ENCODE measurements at regions not wholly inside any gene's neighbourhood (a gene's known extent, or its start where the extent isn't known, plus 50 kb on each side); places are given as distances from the start of the nearest gene placed in this dataset.

- no peak for TF ChIP-seq CTBP2 (IDR thresholded peaks at IDR 0.05; ENCODE audit: borderline replicate concordance, insufficient read depth, insufficient read length, low read length)
- no peak for TF ChIP-seq CTCF (IDR thresholded peaks at IDR 0.05; ENCODE audit: control extremely low read depth in 1 of 3, insufficient read depth in 1 of 3, low read depth in 1 of 3, low read length in 3 of 3)
- no peak for TF ChIP-seq RNF2 (IDR thresholded peaks at IDR 0.05; ENCODE audit: borderline replicate concordance, low read depth, low read length, missing control alignments, poor library complexity, severe bottlenecking)
- TF ChIP-seq SAP30 (IDR thresholded peaks at IDR 0.05; ENCODE audit: insufficient read depth, insufficient replicate concordance, low read length), result no peak
- TF ChIP-seq TEAD4 (IDR thresholded peaks at IDR 0.05; ENCODE audit: low read depth, low read length), result no peak
- TF ChIP-seq POU5F1 (IDR thresholded peaks at IDR 0.05; ENCODE audit: low read depth, low read length), result no peak
- TF ChIP-seq, protein P1, sequence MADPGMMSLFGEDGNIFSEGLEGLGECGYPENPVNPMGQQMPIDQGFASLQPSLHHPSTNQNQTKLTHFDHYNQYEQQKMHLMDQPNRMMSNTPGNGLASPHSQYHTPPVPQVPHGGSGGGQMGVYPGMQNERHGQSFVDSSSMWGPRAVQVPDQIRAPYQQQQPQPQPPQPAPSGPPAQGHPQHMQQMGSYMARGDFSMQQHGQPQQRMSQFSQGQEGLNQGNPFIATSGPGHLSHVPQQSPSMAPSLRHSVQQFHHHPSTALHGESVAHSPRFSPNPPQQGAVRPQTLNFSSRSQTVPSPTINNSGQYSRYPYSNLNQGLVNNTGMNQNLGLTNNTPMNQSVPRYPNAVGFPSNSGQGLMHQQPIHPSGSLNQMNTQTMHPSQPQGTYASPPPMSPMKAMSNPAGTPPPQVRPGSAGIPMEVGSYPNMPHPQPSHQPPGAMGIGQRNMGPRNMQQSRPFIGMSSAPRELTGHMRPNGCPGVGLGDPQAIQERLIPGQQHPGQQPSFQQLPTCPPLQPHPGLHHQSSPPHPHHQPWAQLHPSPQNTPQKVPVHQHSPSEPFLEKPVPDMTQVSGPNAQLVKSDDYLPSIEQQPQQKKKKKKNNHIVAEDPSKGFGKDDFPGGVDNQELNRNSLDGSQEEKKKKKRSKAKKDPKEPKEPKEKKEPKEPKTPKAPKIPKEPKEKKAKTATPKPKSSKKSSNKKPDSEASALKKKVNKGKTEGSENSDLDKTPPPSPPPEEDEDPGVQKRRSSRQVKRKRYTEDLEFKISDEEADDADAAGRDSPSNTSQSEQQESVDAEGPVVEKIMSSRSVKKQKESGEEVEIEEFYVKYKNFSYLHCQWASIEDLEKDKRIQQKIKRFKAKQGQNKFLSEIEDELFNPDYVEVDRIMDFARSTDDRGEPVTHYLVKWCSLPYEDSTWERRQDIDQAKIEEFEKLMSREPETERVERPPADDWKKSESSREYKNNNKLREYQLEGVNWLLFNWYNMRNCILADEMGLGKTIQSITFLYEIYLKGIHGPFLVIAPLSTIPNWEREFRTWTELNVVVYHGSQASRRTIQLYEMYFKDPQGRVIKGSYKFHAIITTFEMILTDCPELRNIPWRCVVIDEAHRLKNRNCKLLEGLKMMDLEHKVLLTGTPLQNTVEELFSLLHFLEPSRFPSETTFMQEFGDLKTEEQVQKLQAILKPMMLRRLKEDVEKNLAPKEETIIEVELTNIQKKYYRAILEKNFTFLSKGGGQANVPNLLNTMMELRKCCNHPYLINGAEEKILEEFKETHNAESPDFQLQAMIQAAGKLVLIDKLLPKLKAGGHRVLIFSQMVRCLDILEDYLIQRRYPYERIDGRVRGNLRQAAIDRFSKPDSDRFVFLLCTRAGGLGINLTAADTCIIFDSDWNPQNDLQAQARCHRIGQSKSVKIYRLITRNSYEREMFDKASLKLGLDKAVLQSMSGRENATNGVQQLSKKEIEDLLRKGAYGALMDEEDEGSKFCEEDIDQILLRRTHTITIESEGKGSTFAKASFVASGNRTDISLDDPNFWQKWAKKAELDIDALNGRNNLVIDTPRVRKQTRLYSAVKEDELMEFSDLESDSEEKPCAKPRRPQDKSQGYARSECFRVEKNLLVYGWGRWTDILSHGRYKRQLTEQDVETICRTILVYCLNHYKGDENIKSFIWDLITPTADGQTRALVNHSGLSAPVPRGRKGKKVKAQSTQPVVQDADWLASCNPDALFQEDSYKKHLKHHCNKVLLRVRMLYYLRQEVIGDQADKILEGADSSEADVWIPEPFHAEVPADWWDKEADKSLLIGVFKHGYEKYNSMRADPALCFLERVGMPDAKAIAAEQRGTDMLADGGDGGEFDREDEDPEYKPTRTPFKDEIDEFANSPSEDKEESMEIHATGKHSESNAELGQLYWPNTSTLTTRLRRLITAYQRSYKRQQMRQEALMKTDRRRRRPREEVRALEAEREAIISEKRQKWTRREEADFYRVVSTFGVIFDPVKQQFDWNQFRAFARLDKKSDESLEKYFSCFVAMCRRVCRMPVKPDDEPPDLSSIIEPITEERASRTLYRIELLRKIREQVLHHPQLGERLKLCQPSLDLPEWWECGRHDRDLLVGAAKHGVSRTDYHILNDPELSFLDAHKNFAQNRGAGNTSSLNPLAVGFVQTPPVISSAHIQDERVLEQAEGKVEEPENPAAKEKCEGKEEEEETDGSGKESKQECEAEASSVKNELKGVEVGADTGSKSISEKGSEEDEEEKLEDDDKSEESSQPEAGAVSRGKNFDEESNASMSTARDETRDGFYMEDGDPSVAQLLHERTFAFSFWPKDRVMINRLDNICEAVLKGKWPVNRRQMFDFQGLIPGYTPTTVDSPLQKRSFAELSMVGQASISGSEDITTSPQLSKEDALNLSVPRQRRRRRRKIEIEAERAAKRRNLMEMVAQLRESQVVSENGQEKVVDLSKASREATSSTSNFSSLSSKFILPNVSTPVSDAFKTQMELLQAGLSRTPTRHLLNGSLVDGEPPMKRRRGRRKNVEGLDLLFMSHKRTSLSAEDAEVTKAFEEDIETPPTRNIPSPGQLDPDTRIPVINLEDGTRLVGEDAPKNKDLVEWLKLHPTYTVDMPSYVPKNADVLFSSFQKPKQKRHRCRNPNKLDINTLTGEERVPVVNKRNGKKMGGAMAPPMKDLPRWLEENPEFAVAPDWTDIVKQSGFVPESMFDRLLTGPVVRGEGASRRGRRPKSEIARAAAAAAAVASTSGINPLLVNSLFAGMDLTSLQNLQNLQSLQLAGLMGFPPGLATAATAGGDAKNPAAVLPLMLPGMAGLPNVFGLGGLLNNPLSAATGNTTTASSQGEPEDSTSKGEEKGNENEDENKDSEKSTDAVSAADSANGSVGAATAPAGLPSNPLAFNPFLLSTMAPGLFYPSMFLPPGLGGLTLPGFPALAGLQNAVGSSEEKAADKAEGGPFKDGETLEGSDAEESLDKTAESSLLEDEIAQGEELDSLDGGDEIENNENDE (IDR thresholded peaks at IDR 0.05; ENCODE audit: insufficient replicate concordance, low read length), result no peak
Observed at GRCh38 chr13:74731731-74732130, 597.5 kb upstream of the KLF12 start (continued).
